Mucosa of rectum (tissue), 2 donors: ENCODE measurements at regions not wholly inside any gene's neighbourhood (a gene's known extent, or its start where the extent isn't known, plus 50 kb on each side); places are given as distances from the start of the nearest gene placed in this dataset.

Experiments used
- H3K27ac ChIP-seq, 2 donors: one replicate each; pipeline ENCODE4 v1.7.0; 2013; ENCODE audit warnings: inconsistent platforms in 2 of 2, low read depth in 2 of 2, low read length in 2 of 2
- H3K27me3 ChIP-seq, 2 donors: one replicate each; pipeline ENCODE4 v1.7.0; 2013; ENCODE audit warnings: low read length in 2 of 2; ENCODE audit not compliant: control insufficient read depth in 2 of 2, insufficient read depth in 2 of 2
- H3K36me3 ChIP-seq, 2 donors: one replicate each; pipeline ENCODE4 v1.7.0; 2013; ENCODE audit warnings: low read length in 2 of 2; ENCODE audit not compliant: control insufficient read depth in 2 of 2, insufficient read depth in 2 of 2
- H3K4me1 ChIP-seq, 2 donors: one replicate each; pipeline ENCODE4 v1.7.0; 2013; ENCODE audit warnings: low read length in 2 of 2, mild to moderate bottlenecking in 1 of 2; ENCODE audit not compliant: control insufficient read depth in 2 of 2, insufficient read depth in 2 of 2
- H3K4me3 ChIP-seq, 2 donors: one replicate each; pipeline ENCODE4 v1.7.0; 2013; ENCODE audit warnings: low read length in 2 of 2
- H3K9ac ChIP-seq, 2 donors: one replicate each; pipeline ENCODE4 v1.7.0; 2013; ENCODE audit warnings: low read length in 2 of 2, low read depth in 1 of 2, mild to moderate bottlenecking in 1 of 2
- H3K9me3 ChIP-seq, 2 donors: one replicate each; pipeline ENCODE4 v1.7.0; 2013; ENCODE audit warnings: low read length in 2 of 2; ENCODE audit not compliant: control insufficient read depth in 2 of 2
- donor health status: healthy.
- donor health status: Normal muscosa, but diverticular disease.

- Histone ChIP-seq H3K9ac (peak overlapping the region in 1 of 2 donors; percentile 1), H3K9me3 (no peaks in the 10 kb centered on the region), H3K36me3 (no peaks in the 10 kb centered on the region), H3K4me1 (peaks cover 15 to 28% of the 10 kb centered on the region in 2 donors), H3K4me3 (no peak overlapping the region), H3K27me3 (no peaks in the 10 kb centered on the region), H3K27ac (peak overlapping the region in 1 of 2 donors; percentile 61)
These were observed 178.5 kb upstream of the CIBAR2 start for GRCh38 chr16:85290626-85291301.

GRCh38 chr16:85291302-85292148 is 179.3 kb upstream of the CIBAR2 start:
- Histone ChIP-seq H3K36me3 (no peaks in the 10 kb centered on the region), H3K27me3 (no peaks in the 10 kb centered on the region), H3K4me3 (peak overlapping the region in 1 of 2 donors; percentile 48), H3K9me3 (no peaks in the 10 kb centered on the region), H3K9ac (peak overlapping the region in 1 of 2 donors; percentile 47), H3K27ac (peak overlapping the region; percentile 52 to 61), H3K4me1 (peaks cover 15 to 29% of the 10 kb centered on the region in 2 donors)

DNA sequence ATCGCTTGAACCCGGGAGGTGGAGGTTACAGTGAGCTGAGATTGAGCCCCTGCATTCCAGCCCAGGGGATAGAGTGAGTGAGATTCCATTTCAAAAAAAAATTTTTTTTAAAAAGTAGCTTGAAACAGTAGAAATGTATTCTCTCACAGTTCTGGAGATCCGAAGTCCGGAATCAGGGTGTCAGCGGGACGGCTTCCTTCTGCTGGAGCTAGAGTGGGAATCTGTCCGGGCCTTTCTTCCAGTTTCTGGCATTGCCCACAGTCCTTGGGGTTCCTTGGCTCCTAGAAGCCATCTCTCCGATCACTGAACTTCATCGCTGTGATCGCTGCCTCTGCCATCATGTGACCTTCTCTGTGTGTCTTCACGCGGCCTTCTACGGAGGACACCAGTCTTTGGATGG is 181.2 kb upstream of the CIBAR2 start:
- Histone ChIP-seq H3K4me3 (no peak overlapping the region), H3K9ac (no peak overlapping the region), H3K4me1 (peaks cover 15 to 30% of the 10 kb centered on the region in 2 donors), H3K36me3 (no peaks in the 10 kb centered on the region), H3K27me3 (no peaks in the 10 kb centered on the region), H3K27ac (no peak overlapping the region), H3K9me3 (no peaks in the 10 kb centered on the region)

- Histone ChIP-seq H3K4me3 (no peak overlapping the region), H3K4me1 (peaks cover 10 to 25% of the 10 kb centered on the region in 2 donors), H3K36me3 (no peaks in the 10 kb centered on the region), H3K27me3 (no peaks in the 10 kb centered on the region), H3K27ac (no peak overlapping the region), H3K9ac (no peak overlapping the region), H3K9me3 (no peaks in the 10 kb centered on the region)
These were observed 181.8 kb upstream of the CIBAR2 start for GRCh38 chr16:85293904-85294642.

- Histone ChIP-seq H3K4me1 (peaks cover 6 to 21% of the 10 kb centered on the region in 2 donors), H3K9ac (no peak overlapping the region), H3K36me3 (no peaks in the 10 kb centered on the region), H3K4me3 (no peak overlapping the region), H3K27ac (no peak overlapping the region), H3K9me3 (no peaks in the 10 kb centered on the region), H3K27me3 (no peaks in the 10 kb centered on the region)
These were observed 182.7 kb upstream of the CIBAR2 start for GRCh38 chr16:85294810-85295508.

DNA sequence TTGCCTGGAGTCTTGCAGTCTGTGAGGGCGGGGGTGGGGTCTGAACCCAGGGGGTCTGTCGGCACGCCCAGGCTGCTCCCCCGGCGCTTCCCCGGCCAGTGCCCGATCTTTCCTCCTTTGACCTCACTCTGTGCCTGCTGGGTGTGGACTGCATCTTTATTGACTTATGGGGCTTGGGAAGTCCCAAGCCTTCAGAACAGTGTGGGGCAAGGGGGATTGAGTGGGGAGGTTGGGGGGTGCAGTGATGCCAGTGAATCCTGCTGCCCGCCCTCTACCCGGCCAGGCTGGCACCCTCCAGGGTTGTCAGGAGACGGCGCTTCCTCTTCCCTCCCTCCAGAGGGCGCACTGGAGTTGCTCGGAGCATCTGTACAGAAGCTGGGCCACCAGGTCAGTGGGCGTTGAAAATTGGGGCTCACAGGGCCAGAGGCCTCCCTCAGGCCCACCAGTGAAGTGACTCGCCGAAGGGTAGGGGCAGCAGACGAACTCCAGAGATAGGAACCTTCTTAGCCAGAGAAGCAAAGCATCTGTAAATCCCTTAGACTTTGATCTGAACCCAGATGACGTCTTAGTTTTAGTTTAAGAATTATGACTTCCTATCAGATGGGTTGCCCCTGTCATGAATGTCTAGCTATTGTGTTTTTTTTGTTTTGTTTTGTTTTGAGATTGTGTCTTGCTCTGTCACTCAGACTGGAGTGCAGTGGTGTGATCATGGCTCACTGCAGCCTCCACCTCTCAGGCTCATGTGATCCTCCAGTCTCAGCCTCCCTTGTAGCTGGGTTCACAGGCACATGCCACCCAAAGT is 184.8 kb upstream of the CIBAR2 start:
- Histone ChIP-seq H3K36me3 (no peaks in the 10 kb centered on the region), H3K4me3 (no peak overlapping the region), H3K9ac (no peak overlapping the region), H3K9me3 (no peaks in the 10 kb centered on the region), H3K27me3 (no peaks in the 10 kb centered on the region), H3K4me1 (peaks cover 0 to 3% of the 10 kb centered on the region in 2 donors), H3K27ac (no peak overlapping the region)

GRCh38 chr16:85297881-85298280 is 185.6 kb upstream of the CIBAR2 start:
- Histone ChIP-seq H3K9me3 (no peaks in the 10 kb centered on the region), H3K4me1 (peaks cover 0 to 3% of the 10 kb centered on the region in 2 donors), H3K4me3 (no peak overlapping the region), H3K9ac (no peak overlapping the region), H3K27me3 (no peaks in the 10 kb centered on the region), H3K27ac (no peak overlapping the region), H3K36me3 (no peaks in the 10 kb centered on the region)

- Histone ChIP-seq H3K27ac (no peak overlapping the region), H3K4me1 (peaks cover 0 to 3% of the 10 kb centered on the region in 2 donors), H3K9me3 (no peaks in the 10 kb centered on the region), H3K4me3 (no peak overlapping the region), H3K36me3 (no peaks in the 10 kb centered on the region), H3K9ac (no peak overlapping the region), H3K27me3 (no peaks in the 10 kb centered on the region)
These were observed 188.2 kb upstream of the CIBAR2 start for GRCh38 chr16:85300406-85300968.

GRCh38 chr16:85301231-85301630 is 189.0 kb upstream of the CIBAR2 start:
- H3K9me3 ChIP-seq, result no peaks in the 10 kb centered on the region
- H3K4me1 ChIP-seq, result peaks cover 4 to 7% of the 10 kb centered on the region in 2 donors
- H3K27me3 ChIP-seq, result no peaks in the 10 kb centered on the region
- no peak overlapping the region for H3K27ac ChIP-seq
- no peaks in the 10 kb centered on the region for H3K36me3 ChIP-seq
- no peak overlapping the region for H3K4me3 ChIP-seq
- H3K9ac ChIP-seq, result no peak overlapping the region
